Astrocyte of the cerebellum (primary cell): ENCODE measurements at regions not wholly inside any gene's neighbourhood (a gene's known extent, or its start where the extent isn't known, plus 50 kb on each side); places are given as distances from the start of the nearest gene placed in this dataset.

Experiments
- DNase-seq: peaks from one replicate; pipeline ENCODE4 v3.0.0-alpha.2; 2011; ENCODE audit warnings: low read depth
- H3K4me3 ChIP-seq: 2 replicates; pipeline ENCODE4 v1.5.1; 2011; ENCODE audit warnings: mild to moderate bottlenecking, low read depth, low read length, moderate library complexity
- CTCF ChIP-seq: IDR thresholded peaks from 2 replicates; pipeline ENCODE4 v1.5.1; 2012; ENCODE audit warnings: low read length, low read depth, moderate library complexity, mild to moderate bottlenecking; ENCODE audit errors: missing control alignments
- in situ Hi-C: cut with HindIII; loops from 2 replicates; pipeline ENCODE4 v1.10.0; 2017; ENCODE audit warnings: low sequenced_read_pairs

DNA sequence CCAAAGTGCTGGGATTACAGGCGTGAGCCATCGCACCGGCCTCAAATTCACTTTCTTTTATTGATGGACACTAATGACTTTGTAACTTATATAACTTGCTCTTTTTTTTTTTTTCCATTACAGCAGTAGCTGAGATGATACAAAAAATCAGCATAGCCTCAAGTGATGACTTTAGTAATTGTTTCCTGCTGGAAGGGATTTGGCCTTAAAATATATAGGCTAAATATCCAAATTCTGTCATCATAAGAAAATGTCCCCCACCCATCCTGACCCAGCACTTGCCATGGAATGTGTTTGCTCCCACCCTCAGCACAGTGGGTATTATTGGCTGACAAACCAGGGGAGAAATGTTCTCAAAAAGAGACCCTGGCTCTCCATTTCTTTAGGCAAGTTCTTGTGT is 1264.1 kb upstream of the AUTS2 start:
- no peak overlapping the region for H3K4me3 ChIP-seq
- no peak for DNase-seq
- no peak for TF ChIP-seq CTCF
- in situ Hi-C loops: no loop called here

GRCh38 chr7:68334636-68335272 is 1263.5 kb upstream of the AUTS2 start:
- no peak overlapping the region for H3K4me3 ChIP-seq
- TF ChIP-seq CTCF: no peak
- in situ Hi-C loops: no loop called here

GRCh38 chr7:68336594-68336993 is 1261.7 kb upstream of the AUTS2 start:
- DNase-seq: no peak
- in situ Hi-C loops: no loop called here
- TF ChIP-seq CTCF: no peak
- no peak overlapping the region for H3K4me3 ChIP-seq

More at GRCh38 chr7:68334636-68335272, 1263.5 kb upstream of the AUTS2 start:
- DNase-seq: no peak

DNA sequence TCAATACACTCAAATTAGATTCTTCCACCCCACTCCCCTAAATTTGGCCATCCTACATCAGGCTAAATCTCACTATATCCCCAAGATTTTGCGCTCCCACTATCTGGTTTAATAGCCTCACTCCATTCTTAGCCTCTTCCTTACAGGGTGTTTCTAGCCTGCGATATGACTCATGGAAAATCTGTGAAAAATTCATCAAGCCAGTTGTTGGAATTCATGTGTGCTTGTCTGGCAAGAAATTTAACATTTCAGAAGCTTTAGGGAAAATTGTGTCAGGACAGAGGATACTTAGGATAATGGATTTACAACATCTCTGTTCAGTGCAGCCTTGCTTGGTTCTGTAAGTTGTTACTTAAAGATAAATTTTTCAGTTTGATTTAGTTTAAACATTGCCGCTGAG is 1249.9 kb upstream of the AUTS2 start:
- in situ Hi-C loops: no loop called here
- TF ChIP-seq CTCF: no peak
- DNase-seq: no peak
- H3K4me3 ChIP-seq: no peak overlapping the region

- TF ChIP-seq CTCF: no peak
- no peak overlapping the region for H3K4me3 ChIP-seq
- no peak for DNase-seq
- in situ Hi-C loops: no loop called here
Measured at GRCh38 chr7:68362745-68363518, 1235.3 kb upstream of the AUTS2 start.

DNA sequence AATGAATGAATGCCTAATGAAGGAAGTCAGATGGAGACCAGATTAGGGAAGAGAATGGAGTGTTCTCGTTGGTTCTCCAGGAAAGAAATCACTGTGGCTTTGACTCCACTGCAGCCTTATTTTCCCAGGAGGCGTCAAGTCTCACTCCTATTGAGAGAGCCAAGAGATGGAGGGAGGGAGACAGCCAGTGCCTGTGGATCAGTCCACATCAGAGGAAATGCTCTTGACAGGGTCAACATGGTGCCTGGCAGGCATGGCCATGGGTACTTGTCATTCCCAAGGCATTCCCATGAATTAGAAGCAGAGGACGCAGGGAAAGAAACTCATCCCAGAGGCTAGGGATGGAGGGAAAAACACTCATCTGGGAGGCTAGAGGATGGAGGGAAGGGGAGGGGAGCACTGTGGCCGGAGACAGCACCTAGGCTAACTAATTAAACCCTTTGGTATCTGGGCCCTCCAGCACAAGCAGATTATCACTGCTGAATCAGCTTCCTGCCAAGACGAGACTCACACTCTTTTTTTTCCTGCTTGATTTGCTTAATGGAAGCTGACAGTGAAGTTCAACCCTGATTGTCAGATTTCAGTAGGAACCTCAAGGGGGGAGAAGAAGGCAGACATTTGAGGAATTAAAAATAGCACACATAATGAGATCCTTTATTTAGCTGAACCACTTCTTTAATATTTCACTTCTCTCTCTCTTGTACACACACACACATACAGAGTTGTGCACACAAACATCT is 1233.2 kb upstream of the AUTS2 start:
- in situ Hi-C loops: no loop called here
- no peak for DNase-seq
- no peak for TF ChIP-seq CTCF
- H3K4me3 ChIP-seq: no peak overlapping the region
